D721Med (cell line): ENCODE measurements at regions not wholly inside any gene's neighbourhood (a gene's known extent, or its start where the extent isn't known, plus 50 kb on each side); places are given as distances from the start of the nearest gene placed in this dataset.

Source experiments
- DNase-seq: peaks from one replicate; pipeline ENCODE4 v3.0.0; 2011; ENCODE audit warnings: low spot score; ENCODE audit not compliant: insufficient read length
- FAIRE-seq: peaks from 2 replicates; lab custom pipeline; 2011; peaks lifted over from hg19 to GRCh38; lab: Jason Lieb, UNC
- TF ChIP-seq, protein P1 (sequence below): IDR thresholded peaks from 2 replicates; pipeline ENCODE4 v1.5.1; 2012; ENCODE audit warnings: mild to moderate bottlenecking, control low read depth; ENCODE audit not compliant: insufficient read depth; ENCODE audit errors: missing control alignments

DNA sequence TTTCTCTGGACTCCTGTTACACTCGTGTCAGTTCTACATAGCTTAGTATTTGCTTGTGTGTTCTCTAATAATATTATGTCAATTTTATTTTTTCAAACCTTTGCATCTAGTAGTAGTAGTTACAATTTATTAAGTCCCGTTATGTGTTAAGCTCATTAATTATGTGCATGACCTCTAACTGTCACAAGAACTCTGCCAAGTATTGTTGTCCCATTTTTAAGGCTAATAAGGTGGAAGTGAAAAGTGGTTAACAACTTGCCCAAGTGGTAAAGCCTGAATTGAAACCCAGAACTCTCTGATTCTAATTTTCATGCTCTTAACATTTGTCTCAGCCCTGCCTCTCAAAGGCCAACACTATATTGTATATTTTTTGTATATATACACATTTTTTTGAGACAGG, 221.6 kb downstream of the DMRT2 start:
- TF ChIP-seq, protein P1, sequence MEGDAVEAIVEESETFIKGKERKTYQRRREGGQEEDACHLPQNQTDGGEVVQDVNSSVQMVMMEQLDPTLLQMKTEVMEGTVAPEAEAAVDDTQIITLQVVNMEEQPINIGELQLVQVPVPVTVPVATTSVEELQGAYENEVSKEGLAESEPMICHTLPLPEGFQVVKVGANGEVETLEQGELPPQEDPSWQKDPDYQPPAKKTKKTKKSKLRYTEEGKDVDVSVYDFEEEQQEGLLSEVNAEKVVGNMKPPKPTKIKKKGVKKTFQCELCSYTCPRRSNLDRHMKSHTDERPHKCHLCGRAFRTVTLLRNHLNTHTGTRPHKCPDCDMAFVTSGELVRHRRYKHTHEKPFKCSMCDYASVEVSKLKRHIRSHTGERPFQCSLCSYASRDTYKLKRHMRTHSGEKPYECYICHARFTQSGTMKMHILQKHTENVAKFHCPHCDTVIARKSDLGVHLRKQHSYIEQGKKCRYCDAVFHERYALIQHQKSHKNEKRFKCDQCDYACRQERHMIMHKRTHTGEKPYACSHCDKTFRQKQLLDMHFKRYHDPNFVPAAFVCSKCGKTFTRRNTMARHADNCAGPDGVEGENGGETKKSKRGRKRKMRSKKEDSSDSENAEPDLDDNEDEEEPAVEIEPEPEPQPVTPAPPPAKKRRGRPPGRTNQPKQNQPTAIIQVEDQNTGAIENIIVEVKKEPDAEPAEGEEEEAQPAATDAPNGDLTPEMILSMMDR, result no peak

DNA sequence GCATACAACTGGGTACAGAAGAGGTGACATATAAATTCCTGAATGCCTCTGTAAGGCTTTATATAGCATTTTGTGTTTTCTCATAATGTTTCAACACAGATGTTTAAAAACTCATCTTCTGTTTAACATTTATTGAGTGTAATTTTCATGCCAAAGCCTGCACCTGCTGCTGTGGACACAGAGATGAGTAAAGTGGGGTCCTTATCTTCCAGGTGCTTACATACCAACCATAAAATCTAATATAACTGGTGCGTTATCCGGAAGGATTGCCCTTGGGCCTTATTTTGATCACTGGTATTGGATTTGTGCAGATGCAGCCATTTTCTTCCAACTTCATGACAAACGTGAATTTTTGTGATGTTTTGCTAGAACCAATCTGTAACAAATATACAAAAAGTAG, 222.3 kb downstream of the DMRT2 start:
- DNase-seq (no peak), FAIRE-seq (no peak)
- TF ChIP-seq, protein P1, result no peak

More for the DNA sequence above, 221.6 kb downstream of the DMRT2 start:
- FAIRE-seq (no peak), DNase-seq (no peak)

- TF ChIP-seq, protein P1, result no peak
- FAIRE-seq, result no peak
- no peak for DNase-seq
Measured at GRCh38 chr9:1273859-1274258, 223.7 kb downstream of the DMRT2 start.

- no peak for DNase-seq
- TF ChIP-seq, protein P1, result no peak
- no peak for FAIRE-seq
Measured at GRCh38 chr9:1274334-1274733, 224.2 kb downstream of the DMRT2 start.

DNA sequence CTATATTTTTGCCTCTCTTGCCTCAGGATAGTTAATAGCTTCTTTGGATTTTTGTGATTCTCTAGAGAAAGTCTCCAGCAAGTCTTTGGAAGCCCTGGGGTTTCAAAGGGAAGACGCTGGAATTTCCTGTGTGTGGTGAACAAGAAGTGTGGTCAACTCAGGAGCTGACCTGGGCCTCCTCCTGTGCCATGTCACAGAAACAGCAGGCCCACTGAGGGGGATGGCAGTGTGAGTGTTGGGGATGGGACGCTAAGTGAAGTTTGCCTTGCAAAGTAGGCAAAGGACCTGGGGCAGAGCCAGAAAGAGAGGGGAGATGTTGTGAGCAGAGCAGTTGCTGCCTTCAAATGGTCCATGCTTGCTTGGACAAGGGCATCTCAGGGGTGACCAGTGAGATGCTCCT, 226.3 kb downstream of the DMRT2 start:
- TF ChIP-seq, protein P1, result no peak
- DNase-seq (no peak), FAIRE-seq (no peak)

GRCh38 chr9:1284727-1285126, 234.6 kb downstream of the DMRT2 start:
- TF ChIP-seq, protein P1, result no peak
- no peak for FAIRE-seq
- DNase-seq, result no peak

GRCh38 chr9:1285526-1285925, 235.4 kb downstream of the DMRT2 start:
- FAIRE-seq (no peak), DNase-seq (no peak)
- TF ChIP-seq, protein P1, result no peak
